ENCODE measurements at regions not wholly inside any gene's neighbourhood (a gene's known extent, or its start where the extent isn't known, plus 50 kb on each side); places are given as distances from the start of the nearest gene placed in this dataset.

GRCh38 chr1:221030990-221031389, 151.7 kb downstream of the HLX start:
- no peak for FAIRE-seq
- TF ChIP-seq PCBP1 (IDR thresholded peaks at IDR 0.05; ENCODE audit: borderline replicate concordance, low read depth, low read length) (no peak), ZNF337 (CRISPR knock-in tag; IDR thresholded peaks at IDR 0.05; ENCODE audit: borderline replicate concordance, low read depth) (no peak), TCF12 (IDR thresholded peaks at IDR 0.05) (no peak), TCF12 (CRISPR knock-in tag; IDR thresholded peaks at IDR 0.05) (no peak), NFATC3 (CRISPR knock-in tag; IDR thresholded peaks at IDR 0.05) (no peak), HIC2 (CRISPR knock-in tag; IDR thresholded peaks at IDR 0.05; ENCODE audit: low read depth) (no peak), ZNF383 (CRISPR knock-in tag; IDR thresholded peaks at IDR 0.05; ENCODE audit: borderline replicate concordance) (no peak), AHR (CRISPR knock-in tag; IDR thresholded peaks at IDR 0.05) (no peak), TCF7 (IDR thresholded peaks at IDR 0.05; ENCODE audit: low read depth) (no peak), RARA (CRISPR knock-in tag; IDR thresholded peaks at IDR 0.05) (no peak), ZNF674 (CRISPR knock-in tag; IDR thresholded peaks at IDR 0.05; ENCODE audit: low read depth) (no peak), RCOR2 (CRISPR knock-in tag; IDR thresholded peaks at IDR 0.05) (no peak), PHF21A (CRISPR knock-in tag; IDR thresholded peaks at IDR 0.05) (no peak), KLF13 (CRISPR knock-in tag; IDR thresholded peaks at IDR 0.05) (no peak), MXI1 (IDR thresholded peaks at IDR 0.05; ENCODE audit: borderline replicate concordance, low read depth, low read length) (no peak), ZNF737 (CRISPR knock-in tag; IDR thresholded peaks at IDR 0.05; ENCODE audit: borderline replicate concordance) (no peak)
- TF ChIP-seq, protein P1, sequence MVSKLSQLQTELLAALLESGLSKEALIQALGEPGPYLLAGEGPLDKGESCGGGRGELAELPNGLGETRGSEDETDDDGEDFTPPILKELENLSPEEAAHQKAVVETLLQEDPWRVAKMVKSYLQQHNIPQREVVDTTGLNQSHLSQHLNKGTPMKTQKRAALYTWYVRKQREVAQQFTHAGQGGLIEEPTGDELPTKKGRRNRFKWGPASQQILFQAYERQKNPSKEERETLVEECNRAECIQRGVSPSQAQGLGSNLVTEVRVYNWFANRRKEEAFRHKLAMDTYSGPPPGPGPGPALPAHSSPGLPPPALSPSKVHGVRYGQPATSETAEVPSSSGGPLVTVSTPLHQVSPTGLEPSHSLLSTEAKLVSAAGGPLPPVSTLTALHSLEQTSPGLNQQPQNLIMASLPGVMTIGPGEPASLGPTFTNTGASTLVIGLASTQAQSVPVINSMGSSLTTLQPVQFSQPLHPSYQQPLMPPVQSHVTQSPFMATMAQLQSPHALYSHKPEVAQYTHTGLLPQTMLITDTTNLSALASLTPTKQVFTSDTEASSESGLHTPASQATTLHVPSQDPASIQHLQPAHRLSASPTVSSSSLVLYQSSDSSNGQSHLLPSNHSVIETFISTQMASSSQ (IDR thresholded peaks at IDR 0.05; ENCODE audit: low read depth) = no peak
- TF ChIP-seq, protein P1 (CRISPR knock-in tag; IDR thresholded peaks at IDR 0.05; ENCODE audit: borderline replicate concordance) = no peak
- TF ChIP-seq, protein P2, sequence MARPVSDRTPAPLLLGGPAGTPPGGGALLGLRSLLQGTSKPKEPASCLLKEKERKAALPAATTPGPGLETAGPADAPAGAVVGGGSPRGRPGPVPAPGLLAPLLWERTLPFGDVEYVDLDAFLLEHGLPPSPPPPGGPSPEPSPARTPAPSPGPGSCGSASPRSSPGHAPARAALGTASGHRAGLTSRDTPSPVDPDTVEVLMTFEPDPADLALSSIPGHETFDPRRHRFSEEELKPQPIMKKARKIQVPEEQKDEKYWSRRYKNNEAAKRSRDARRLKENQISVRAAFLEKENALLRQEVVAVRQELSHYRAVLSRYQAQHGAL (CRISPR knock-in tag; IDR thresholded peaks at IDR 0.05; ENCODE audit: not compliant biosample characterization) = no peak
- H3K27me3 ChIP-seq (ENCODE audit: control insufficient read depth in 1 of 2, insufficient read depth in 2 of 2, low read length in 2 of 2) = no peaks in the 10 kb centered on the region
- no TSS peak for BruUV-seq (replicated peaks)
- no peaks in the 10 kb centered on the region for H3K9me3 ChIP-seq (ENCODE audit: low read length)
- H3K4me1 ChIP-seq (ENCODE audit: insufficient read depth, low read length) = no peaks in the 10 kb centered on the region
- in situ Hi-C loops (cut with HindIII; ENCODE audit: extremely low pct_ligation_motif_present, low pct_unique_long_range_greater_than_20kb) (no loop called here), intact Hi-C loops (cut with micrococcal nuclease; ENCODE audit: unreplicated experiment) (no loop called here)
- ChIA-PET POLR2A (no interaction called here), CTCF (ENCODE audit: low intra/inter-chr PET ratio, low total read pairs) (no interaction called here)
- H3K4me2 ChIP-seq (ENCODE audit: low read depth, low read length) = no peak overlapping the region
- no peaks in the 10 kb centered on the region for H3K36me3 ChIP-seq (replicated peaks in 1 of 2; ENCODE audit: control insufficient read depth in 1 of 2, insufficient read depth in 2 of 2, low read length in 2 of 2)
- WGBS (ENCODE audit: low lambda C conversion rate) = 1% methylated on average over 3 of the region's 3 CpGs
- no peak overlapping the region for H3K9ac ChIP-seq (ENCODE audit: insufficient read depth, low read depth, low read length)
- no peak for ATAC-seq
- no peak overlapping the region for H3K27ac ChIP-seq (ENCODE audit: extremely low read length, insufficient read depth, low read length)
- DNase-seq (ENCODE audit: low spot score) = no peak
- no peak overlapping the region for H2AFZ ChIP-seq (ENCODE audit: low read length)
- no peak overlapping the region for H3K4me3 ChIP-seq (replicated peaks in 1 of 3; ENCODE audit: insufficient read depth in 1 of 3, low read depth in 2 of 3, low read length in 3 of 3)
- no peaks in the 10 kb centered on the region for H3K79me2 ChIP-seq (ENCODE audit: insufficient read depth, low read length)
- H4K20me1 ChIP-seq (ENCODE audit: insufficient read depth, low read length) = no peaks in the 10 kb centered on the region

Measured in HepG2 (cell line).